ENCODE measurements at regions not wholly inside any gene's neighbourhood (a gene's known extent, or its start where the extent isn't known, plus 50 kb on each side); places are given as distances from the start of the nearest gene placed in this dataset.
A peak's percentile ranks its signal among the peaks of the same experiment; 100 is the strongest.

- DNase-seq = no peak
These were observed 321.0 kb downstream of the IGSF11 start for GRCh38 chr3:118713502-118714207.

GRCh38 chr3:118714800-118715199 is 319.8 kb downstream of the IGSF11 start:
- DNase-seq = no peak

- no peak for DNase-seq
These were observed 305.1 kb downstream of the IGSF11 start for GRCh38 chr3:118729546-118729945.

GRCh38 chr3:118734664-118735063 is 300.0 kb downstream of the IGSF11 start:
- DNase-seq = no peak

- no peak for DNase-seq
These were observed 298.5 kb downstream of the IGSF11 start for GRCh38 chr3:118736107-118736506.

GRCh38 chr3:118740722-118741290 is 293.8 kb downstream of the IGSF11 start:
- no peak for DNase-seq

- DNase-seq = no peak
These were observed 291.9 kb downstream of the IGSF11 start for GRCh38 chr3:118742760-118743159.

- DNase-seq = no peak
These were observed 290.5 kb downstream of the IGSF11 start for GRCh38 chr3:118744186-118744585.

GRCh38 chr3:118754406-118755252 is 280.0 kb downstream of the IGSF11 start:
- DNase-seq = no peak

- DNase-seq = no peak
These were observed 279.3 kb downstream of the IGSF11 start for GRCh38 chr3:118755253-118755801.

GRCh38 chr3:118760585-118761290 is 273.9 kb downstream of the IGSF11 start:
- no peak for DNase-seq

GRCh38 chr3:118761291-118761606 is 273.4 kb downstream of the IGSF11 start:
- no peak for DNase-seq

- no peak for DNase-seq
These were observed 268.9 kb downstream of the IGSF11 start for GRCh38 chr3:118765636-118766305.

- DNase-seq = no peak
These were observed 268.4 kb downstream of the IGSF11 start for GRCh38 chr3:118766306-118766669.

GRCh38 chr3:118772036-118772435 is 262.6 kb downstream of the IGSF11 start:
- DNase-seq = no peak

- peak in 1 of 56 donors; percentile 3 for DNase-seq
These were observed 262.1 kb downstream of the IGSF11 start for GRCh38 chr3:118772547-118773011.

GRCh38 chr3:118775021-118775420 is 259.6 kb downstream of the IGSF11 start:
- DNase-seq = no peak

GRCh38 chr3:118778201-118778600 is 256.4 kb downstream of the IGSF11 start:
- no peak for DNase-seq

- DNase-seq = peak in 9 of 56 donors; percentile 1 to 26 (median 6)
These were observed 253.4 kb downstream of the IGSF11 start for GRCh38 chr3:118781232-118781631.

- no peak for DNase-seq
These were observed 252.8 kb downstream of the IGSF11 start for GRCh38 chr3:118781839-118782238.

GRCh38 chr3:118782755-118783202 is 251.9 kb downstream of the IGSF11 start:
- DNase-seq = no peak
